K562 (cell line): ENCODE measurements at regions not wholly inside any gene's neighbourhood (a gene's known extent, or its start where the extent isn't known, plus 50 kb on each side); places are given as distances from the start of the nearest gene placed in this dataset.

Experiments
- CBX5 ChIP-seq: IDR thresholded peaks from 2 replicates; pipeline ENCODE4 v1.6.1; 2014; ENCODE audit warnings: low read depth, borderline replicate concordance
- EGR1 ChIP-seq: fragments of 450-650 bp; conservative IDR thresholded peaks from 2 replicates; pipeline ENCODE4 v1.6.1; 2017; ENCODE audit warnings: mild to moderate bottlenecking
- GATA2 ChIP-seq: sonication (generic); formaldehyde crosslinking; IDR thresholded peaks from 2 replicates; pipeline ENCODE4 v1.4.0; 2020; ENCODE audit warnings: mild to moderate bottlenecking, missing genetic modification reagents
- HIVEP1 ChIP-seq: fragments of 250-450 bp; sonication (Bioruptor Pico); IDR thresholded peaks from 2 replicates; pipeline ENCODE4 v1.4.0; 2020; ENCODE audit warnings: mild to moderate bottlenecking
- HNRNPL ChIP-seq: fragments of 200-400 bp; formaldehyde crosslinking; IDR thresholded peaks from 2 replicates; pipeline ENCODE4 v1.6.1; 2017; ENCODE audit warnings: low read depth, mild to moderate bottlenecking, low read length
- HSF4 ChIP-seq: fragments of 250-450 bp; sonication (Bioruptor Pico); IDR thresholded peaks from 2 replicates; pipeline ENCODE4 v2.1.2; 2022; ENCODE audit warnings: mild to moderate bottlenecking, moderate library complexity, borderline replicate concordance
- KLF6 ChIP-seq: fragments of 250-450 bp; sonication (Bioruptor Pico); IDR thresholded peaks from 2 replicates; pipeline ENCODE4 v1.4.0; 2020; ENCODE audit warnings: mild to moderate bottlenecking, moderate library complexity, borderline replicate concordance
- NFRKB ChIP-seq: fragments of 450-650 bp; IDR thresholded peaks from 2 replicates; pipeline ENCODE4 v1.6.1; 2016; ENCODE audit warnings: low read depth
- NR3C1 ChIP-seq: sonication (generic); formaldehyde crosslinking; IDR thresholded peaks from 2 replicates; pipeline ENCODE4 v1.8.1; 2022; ENCODE audit warnings: missing genetic modification reagents
- RBM34 ChIP-seq: fragments of 200-400 bp; formaldehyde crosslinking; IDR thresholded peaks from 2 replicates; pipeline ENCODE4 v1.6.1; 2018; ENCODE audit warnings: low read length, borderline replicate concordance; ENCODE audit not compliant: insufficient read depth
- RHOXF2B ChIP-seq: fragments of 250-450 bp; sonication (Bioruptor Pico); conservative IDR thresholded peaks from 2 replicates; pipeline ENCODE4 v1.5.1; 2021
- SAFB ChIP-seq: fragments of 200-400 bp; formaldehyde crosslinking; IDR thresholded peaks from 2 replicates; pipeline ENCODE4 v1.6.1; 2017; ENCODE audit warnings: low read depth, low read length, borderline replicate concordance
- SNAPC5 ChIP-seq: fragments of 250-450 bp; sonication (Bioruptor Pico); IDR thresholded peaks from 2 replicates; pipeline ENCODE4 v1.8.0; 2021; ENCODE audit warnings: moderate library complexity, mild to moderate bottlenecking, inconsistent platforms
- SOX6 ChIP-seq: fragments of 450-650 bp; IDR thresholded peaks from 2 replicates; pipeline ENCODE4 v1.6.1; 2014; ENCODE audit warnings: mild to moderate bottlenecking
- SRF ChIP-seq, 2 experiments: fragments of 250-450, 450-650 bp in 1 of 2; sonication (Bioruptor Pico) in 1 of 2; sonication (generic) in 1 of 2; formaldehyde crosslinking; IDR thresholded peaks; 2 replicates each; pipeline versions ENCODE4 v1.5.0 to v1.5.1; 2020 to 2022; ENCODE audit warnings: mild to moderate bottlenecking in 1 of 2, missing genetic modification reagents in 1 of 2
- SRSF3 ChIP-seq: fragments of 200-400 bp; formaldehyde crosslinking; IDR thresholded peaks from 2 replicates; pipeline ENCODE4 v1.6.1; 2016; ENCODE audit warnings: mild to moderate bottlenecking, low read length, moderate library complexity; ENCODE audit not compliant: insufficient read depth
- ZNF165 ChIP-seq: fragments of 250-450 bp; sonication (Bioruptor Pico); IDR thresholded peaks from 2 replicates; pipeline ENCODE4 v1.4.0; 2020; ENCODE audit warnings: borderline replicate concordance
- ZNF184 ChIP-seq: sonication (generic); formaldehyde crosslinking; IDR thresholded peaks from 2 replicates; pipeline ENCODE4 v1.5.0; 2020; ENCODE audit warnings: missing genetic modification reagents
- ZNF311 ChIP-seq: fragments of 250-450 bp; sonication (Bioruptor Pico); IDR thresholded peaks from 2 replicates; pipeline ENCODE4 v1.4.0; 2020; ENCODE audit warnings: mild to moderate bottlenecking, moderate library complexity
- ZNF395 ChIP-seq: fragments of 200-800 bp; sonication (Bioruptor generic); IDR thresholded peaks from 2 replicates; pipeline ENCODE4 v1.6.1; 2017; ENCODE audit warnings: missing genetic modification characterization, missing compliant biosample characterization
- ZNF444 ChIP-seq: fragments of 250-450 bp; sonication (Bioruptor Pico); IDR thresholded peaks from 2 replicates; pipeline ENCODE4 v1.4.0; 2020; ENCODE audit warnings: mild to moderate bottlenecking, moderate library complexity
- TF ChIP-seq, protein P1 (sequence below): fragments of 450-650 bp; IDR thresholded peaks from 2 replicates; pipeline ENCODE4 v1.6.1; 2016
- TF ChIP-seq, protein P2 (sequence below), 3 experiments: fragments of 200-800 bp in 1 of 3; fragments of 250-450 bp in 1 of 3; fragments of 450-650 bp in 1 of 3; sonication (Bioruptor Pico) in 1 of 3; sonication (Bioruptor generic) in 1 of 3; formaldehyde crosslinking in 1 of 3; IDR thresholded peaks; 2 replicates each; pipeline versions ENCODE4 v1.6.1 to v1.8.0; 2016 to 2022; ENCODE audit warnings: mild to moderate bottlenecking in 2 of 3, missing genetic modification characterization in 2 of 3, missing compliant biosample characterization in 1 of 3, moderate library complexity in 1 of 3

- TF ChIP-seq NR3C1 (CRISPR knock-in tag) (no peak), SAFB (no peak), ZNF165 (CRISPR knock-in tag) (peak; percentile 61; the same call in 1 of the 2 replicates), SRF (CRISPR knock-in tag; IDR thresholded peaks at IDR 0.05) (0 out of 4 replicates have a peak, but pooled peaks of 1 of the 2 experiments have one; percentile 15), HSF4 (no peak), HNRNPL (no peak), ZNF444 (CRISPR knock-in tag) (peak; percentile 39; the same call in 1 of the 2 replicates), GATA2 (CRISPR knock-in tag) (no peak), HIVEP1 (CRISPR knock-in tag) (no peak), RBM34 (no peak), ZNF184 (no peak), EGR1 (no peak), ZNF395 (CRISPR knock-in tag) (0 out of 2 replicates have a peak, but pooled peaks have one; percentile 32), RHOXF2B (no peak), ZNF311 (peak; percentile 25; the same call in 1 of the 2 replicates), NFRKB (no peak), SNAPC5 (no peak), CBX5 (no peak), SRSF3 (no peak), SOX6 (peak; percentile 41; the same call in 1 of the 2 replicates), KLF6 (CRISPR knock-in tag) (peak; percentile 10; the same call in 1 of the 2 replicates)
- TF ChIP-seq, protein P1, sequence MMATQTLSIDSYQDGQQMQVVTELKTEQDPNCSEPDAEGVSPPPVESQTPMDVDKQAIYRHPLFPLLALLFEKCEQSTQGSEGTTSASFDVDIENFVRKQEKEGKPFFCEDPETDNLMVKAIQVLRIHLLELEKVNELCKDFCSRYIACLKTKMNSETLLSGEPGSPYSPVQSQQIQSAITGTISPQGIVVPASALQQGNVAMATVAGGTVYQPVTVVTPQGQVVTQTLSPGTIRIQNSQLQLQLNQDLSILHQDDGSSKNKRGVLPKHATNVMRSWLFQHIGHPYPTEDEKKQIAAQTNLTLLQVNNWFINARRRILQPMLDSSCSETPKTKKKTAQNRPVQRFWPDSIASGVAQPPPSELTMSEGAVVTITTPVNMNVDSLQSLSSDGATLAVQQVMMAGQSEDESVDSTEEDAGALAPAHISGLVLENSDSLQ: 0 out of 2 replicates have a peak, but pooled peaks have one; percentile 13
- TF ChIP-seq, protein P2, sequence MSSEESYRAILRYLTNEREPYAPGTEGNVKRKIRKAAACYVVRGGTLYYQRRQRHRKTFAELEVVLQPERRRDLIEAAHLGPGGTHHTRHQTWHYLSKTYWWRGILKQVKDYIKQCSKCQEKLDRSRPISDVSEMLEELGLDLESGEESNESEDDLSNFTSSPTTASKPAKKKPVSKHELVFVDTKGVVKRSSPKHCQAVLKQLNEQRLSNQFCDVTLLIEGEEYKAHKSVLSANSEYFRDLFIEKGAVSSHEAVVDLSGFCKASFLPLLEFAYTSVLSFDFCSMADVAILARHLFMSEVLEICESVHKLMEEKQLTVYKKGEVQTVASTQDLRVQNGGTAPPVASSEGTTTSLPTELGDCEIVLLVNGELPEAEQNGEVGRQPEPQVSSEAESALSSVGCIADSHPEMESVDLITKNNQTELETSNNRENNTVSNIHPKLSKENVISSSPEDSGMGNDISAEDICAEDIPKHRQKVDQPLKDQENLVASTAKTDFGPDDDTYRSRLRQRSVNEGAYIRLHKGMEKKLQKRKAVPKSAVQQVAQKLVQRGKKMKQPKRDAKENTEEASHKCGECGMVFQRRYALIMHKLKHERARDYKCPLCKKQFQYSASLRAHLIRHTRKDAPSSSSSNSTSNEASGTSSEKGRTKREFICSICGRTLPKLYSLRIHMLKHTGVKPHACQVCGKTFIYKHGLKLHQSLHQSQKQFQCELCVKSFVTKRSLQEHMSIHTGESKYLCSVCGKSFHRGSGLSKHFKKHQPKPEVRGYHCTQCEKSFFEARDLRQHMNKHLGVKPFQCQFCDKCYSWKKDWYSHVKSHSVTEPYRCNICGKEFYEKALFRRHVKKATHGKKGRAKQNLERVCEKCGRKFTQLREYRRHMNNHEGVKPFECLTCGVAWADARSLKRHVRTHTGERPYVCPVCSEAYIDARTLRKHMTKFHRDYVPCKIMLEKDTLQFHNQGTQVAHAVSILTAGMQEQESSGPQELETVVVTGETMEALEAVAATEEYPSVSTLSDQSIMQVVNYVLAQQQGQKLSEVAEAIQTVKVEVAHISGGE (CRISPR knock-in tag; IDR thresholded peaks at IDR 0.05): 0 out of 6 replicates have a peak, but pooled peaks of 1 of the 3 experiments have one; percentile 22
These were observed 274.9 kb downstream of the UTRN start (continued) for GRCh38 chr6:144559865-144560593.
